ENCODE measurements at regions not wholly inside any gene's neighbourhood (a gene's known extent, or its start where the extent isn't known, plus 50 kb on each side); places are given as distances from the start of the nearest gene placed in this dataset.

GRCh38 chr20:50399917-50400704 is 110.1 kb upstream of the PTPN1 start:
- TF ChIP-seq CTCF (conservative IDR thresholded peaks at IDR 0.05) (no peak), ZFX (IDR thresholded peaks at IDR 0.05) (no peak)
